NCI-H510A (cell line): ENCODE measurements at regions not wholly inside any gene's neighbourhood (a gene's known extent, or its start where the extent isn't known, plus 50 kb on each side); places are given as distances from the start of the nearest gene placed in this dataset.

ENCODE experiments used
- DNase-seq: peaks from one replicate; lab custom pipeline; 2025; lab: John Stamatoyannopoulos, UW

GRCh38 chr6:33967966-33968724, 164.3 kb upstream of the MLN start:
- DNase-seq, result no peak

GRCh38 chr6:33967265-33967767, 163.5 kb upstream of the MLN start:
- DNase-seq, result no peak

- DNase-seq, result no peak
Measured at GRCh38 chr6:33966536-33966935, 162.7 kb upstream of the MLN start.

GRCh38 chr6:33965766-33966165, 162.0 kb upstream of the MLN start:
- no peak for DNase-seq

GRCh38 chr6:33964387-33964786, 160.6 kb upstream of the MLN start:
- no peak for DNase-seq

GRCh38 chr6:33963136-33963750, 159.4 kb upstream of the MLN start:
- DNase-seq, result no peak

GRCh38 chr6:33962246-33963027, 158.6 kb upstream of the MLN start:
- DNase-seq, result no peak

- no peak for DNase-seq
Measured at GRCh38 chr6:33961691-33962090, 157.9 kb upstream of the MLN start.

GRCh38 chr6:33960345-33961313, 156.8 kb upstream of the MLN start:
- no peak for DNase-seq

- no peak for DNase-seq
Measured at GRCh38 chr6:33959661-33960344, 156.0 kb upstream of the MLN start.

- DNase-seq, result no peak
Measured at GRCh38 chr6:33959329-33959651, 155.5 kb upstream of the MLN start.

GRCh38 chr6:33958526-33959328, 154.9 kb upstream of the MLN start:
- DNase-seq, result peak; percentile 36

GRCh38 chr6:33957892-33958525, 154.2 kb upstream of the MLN start:
- no peak for DNase-seq

- DNase-seq, result no peak
Measured at GRCh38 chr6:33957131-33957891, 153.5 kb upstream of the MLN start.

- DNase-seq, result no peak
Measured at GRCh38 chr6:33956206-33956605, 152.4 kb upstream of the MLN start.

- DNase-seq, result no peak
Measured at GRCh38 chr6:33955566-33955965, 151.8 kb upstream of the MLN start.

GRCh38 chr6:33954453-33954852, 150.7 kb upstream of the MLN start:
- no peak for DNase-seq

GRCh38 chr6:33953171-33953570, 149.4 kb upstream of the MLN start:
- no peak for DNase-seq

- DNase-seq, result no peak
Measured at GRCh38 chr6:33952016-33952415, 148.2 kb upstream of the MLN start.
